SK-N-MC (cell line): ENCODE measurements at regions not wholly inside any gene's neighbourhood (a gene's known extent, or its start where the extent isn't known, plus 50 kb on each side); places are given as distances from the start of the nearest gene placed in this dataset.
A peak's percentile ranks its signal among the peaks of the same experiment; 100 is the strongest.

ENCODE experiments used
- DNase-seq: peaks from one replicate; pipeline ENCODE4 v3.0.0-alpha.2; 2011; ENCODE audit warnings: low read depth, low spot score
- H3K27ac ChIP-seq: fragments of 200-600 bp; sonication (generic); 2 replicates; pipeline ENCODE4 v1.5.1; 2016; ENCODE audit warnings: mixed run types
- H3K36me3 ChIP-seq: fragments of 200-600 bp; sonication (generic); 2 replicates; pipeline ENCODE4 v1.6.1; 2017; ENCODE audit warnings: antibody characterized with exemption, low read length, mixed read lengths; ENCODE audit not compliant: insufficient read depth
- H3K4me3 ChIP-seq: fragments of 200-600 bp; sonication (generic); 2 replicates; pipeline ENCODE4 v1.5.1; 2016
- H3K9ac ChIP-seq: fragments of 200-600 bp; sonication (generic); 2 replicates; pipeline ENCODE4 v1.8.0; 2017; ENCODE audit warnings: mixed run types, mixed read lengths; ENCODE audit not compliant: insufficient read length
- H3K9me3 ChIP-seq: fragments of 200-600 bp; sonication (generic); 2 replicates; pipeline ENCODE4 v1.6.1; 2017; ENCODE audit warnings: low read depth, mild to moderate bottlenecking, antibody characterized with exemption, low read length, moderate library complexity, mixed read lengths
- EZH2 ChIP-seq: fragments of 200-600 bp; sonication (generic); IDR thresholded peaks from one replicate; pipeline ENCODE4 v1.6.1; 2017; ENCODE audit warnings: antibody characterized with exemption
- FOXP2 ChIP-seq: optimal IDR thresholded peaks from 2 replicates; pipeline ENCODE3; 2011; ENCODE audit warnings: mild to moderate bottlenecking, moderate library complexity; ENCODE audit not compliant: insufficient read depth; ENCODE audit errors: extremely low read length, control extremely low read depth
- POLR2AphosphoS5 ChIP-seq: IDR thresholded peaks from 2 replicates; pipeline ENCODE4 v1.6.1; 2012; ENCODE audit warnings: mild to moderate bottlenecking, low read depth, low read length, borderline replicate concordance

DNA sequence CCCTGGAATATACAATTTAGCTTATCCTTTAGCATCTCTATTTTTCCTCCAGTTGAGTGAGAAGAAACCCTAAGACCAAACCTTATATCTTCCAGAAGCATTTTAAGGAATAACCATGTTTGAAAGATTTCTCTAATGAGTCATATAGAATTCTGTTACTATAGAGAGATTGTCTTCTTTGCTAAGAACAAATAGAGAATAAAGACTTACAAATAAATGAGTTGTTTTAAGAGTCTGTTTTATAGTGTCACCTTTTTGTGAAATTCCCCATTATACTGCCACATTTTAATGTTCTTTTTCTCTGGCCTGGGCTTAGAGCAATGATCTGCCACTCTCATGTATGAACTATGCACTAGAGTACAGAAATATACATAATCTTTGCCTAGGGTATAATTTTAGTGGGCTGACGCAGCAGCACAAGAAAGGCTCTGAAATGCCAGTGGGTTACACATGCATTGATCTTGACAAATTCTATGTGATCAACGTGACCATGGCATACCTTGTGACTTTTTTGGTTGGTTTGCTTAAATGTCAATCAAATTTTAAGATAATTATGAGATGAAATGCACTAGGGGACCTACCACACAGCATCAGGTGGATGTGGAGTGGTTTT lies 145.1 kb upstream of the MKLN1 start:
- no peaks in the 10 kb centered on the region for H3K36me3 ChIP-seq
- TF ChIP-seq POLR2AphosphoS5 (no peak), EZH2 (no peak)
- H3K9me3 ChIP-seq = no peaks in the 10 kb centered on the region
- no peak for DNase-seq
- no peak overlapping the region for H3K9ac ChIP-seq
- no peak overlapping the region for H3K27ac ChIP-seq
- no peak overlapping the region for H3K4me3 ChIP-seq

DNA sequence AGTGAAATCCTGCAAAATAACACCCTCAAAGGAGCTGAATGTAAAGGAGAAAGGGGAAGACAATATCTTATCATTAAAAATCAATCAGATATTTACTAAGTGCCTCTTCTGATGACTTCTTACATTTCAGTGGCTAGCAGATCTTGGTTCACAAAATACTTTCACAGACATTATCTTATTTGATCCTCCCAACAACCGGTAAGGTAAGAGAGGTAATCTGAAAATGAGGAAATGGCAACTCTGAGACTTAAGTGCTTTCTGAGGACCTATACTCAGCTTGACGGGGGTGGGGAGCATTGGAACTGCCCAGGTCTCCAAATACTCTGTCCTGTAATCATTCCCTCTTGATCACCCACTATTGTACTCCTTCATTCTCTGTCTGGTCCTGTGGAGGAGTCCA lies 144.6 kb upstream of the MKLN1 start:
- Histone ChIP-seq H3K9ac (no peak overlapping the region), H3K36me3 (no peaks in the 10 kb centered on the region), H3K9me3 (no peaks in the 10 kb centered on the region), H3K4me3 (no peak overlapping the region), H3K27ac (no peak overlapping the region)
- no peak for TF ChIP-seq EZH2
- no peak for TF ChIP-seq POLR2AphosphoS5
- TF ChIP-seq FOXP2 = no peak
- no peak for DNase-seq

DNA sequence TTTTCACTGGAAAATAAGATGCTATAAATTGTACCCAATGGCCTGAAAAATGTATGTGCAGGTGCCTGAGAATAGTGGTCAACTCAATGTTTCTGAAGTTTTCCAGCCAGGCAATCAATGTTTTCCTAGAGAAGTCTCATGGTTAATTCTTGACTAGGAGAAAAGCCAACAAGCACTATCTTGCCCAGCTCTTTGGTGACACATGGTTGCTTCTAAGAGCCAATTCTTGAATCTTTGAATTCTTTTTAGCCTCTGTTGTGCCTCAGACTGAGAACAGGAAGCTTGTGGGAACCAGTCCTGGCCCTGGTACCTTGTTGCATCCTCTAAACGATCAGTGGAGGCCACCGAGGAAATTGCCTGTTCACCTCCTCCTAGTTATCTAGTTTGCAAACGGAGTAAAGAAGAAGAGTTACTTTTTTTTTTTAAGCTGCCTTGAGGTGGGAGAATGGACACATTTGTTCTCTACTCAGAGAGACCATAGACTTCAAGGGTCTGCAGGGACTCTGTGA lies 144.0 kb upstream of the MKLN1 start:
- no peak for DNase-seq
- Histone ChIP-seq H3K36me3 (no peaks in the 10 kb centered on the region), H3K9ac (no peak overlapping the region), H3K27ac (no peak overlapping the region), H3K4me3 (no peak overlapping the region), H3K9me3 (no peaks in the 10 kb centered on the region)
- TF ChIP-seq FOXP2 (no peak), POLR2AphosphoS5 (no peak), EZH2 (no peak)

DNA sequence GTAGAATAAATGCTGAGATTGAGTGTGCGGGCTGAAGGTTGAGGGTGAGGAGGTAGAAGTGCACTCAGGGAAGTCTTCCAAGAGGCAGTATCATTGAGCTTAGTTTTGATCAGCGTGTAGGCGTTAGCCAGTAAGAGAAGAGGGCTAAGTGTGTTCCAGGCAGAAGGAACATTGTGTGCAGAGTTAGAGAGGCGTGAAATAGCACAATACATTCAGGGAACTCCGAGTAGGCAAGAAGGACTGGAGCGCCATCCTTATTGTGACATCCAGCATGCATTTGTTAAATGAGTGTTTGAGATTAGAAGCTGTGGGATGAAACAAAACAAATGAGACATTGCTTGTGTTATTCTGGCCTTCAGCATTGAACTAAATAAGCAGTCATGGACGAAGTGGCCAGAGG lies 140.9 kb upstream of the MKLN1 start:
- Histone ChIP-seq H3K27ac (no peak overlapping the region), H3K4me3 (no peak overlapping the region), H3K9me3 (no peaks in the 10 kb centered on the region), H3K9ac (no peak overlapping the region), H3K36me3 (no peaks in the 10 kb centered on the region)
- DNase-seq = no peak
- no peak for TF ChIP-seq POLR2AphosphoS5
- no peak for TF ChIP-seq FOXP2
- no peak for TF ChIP-seq EZH2

DNA sequence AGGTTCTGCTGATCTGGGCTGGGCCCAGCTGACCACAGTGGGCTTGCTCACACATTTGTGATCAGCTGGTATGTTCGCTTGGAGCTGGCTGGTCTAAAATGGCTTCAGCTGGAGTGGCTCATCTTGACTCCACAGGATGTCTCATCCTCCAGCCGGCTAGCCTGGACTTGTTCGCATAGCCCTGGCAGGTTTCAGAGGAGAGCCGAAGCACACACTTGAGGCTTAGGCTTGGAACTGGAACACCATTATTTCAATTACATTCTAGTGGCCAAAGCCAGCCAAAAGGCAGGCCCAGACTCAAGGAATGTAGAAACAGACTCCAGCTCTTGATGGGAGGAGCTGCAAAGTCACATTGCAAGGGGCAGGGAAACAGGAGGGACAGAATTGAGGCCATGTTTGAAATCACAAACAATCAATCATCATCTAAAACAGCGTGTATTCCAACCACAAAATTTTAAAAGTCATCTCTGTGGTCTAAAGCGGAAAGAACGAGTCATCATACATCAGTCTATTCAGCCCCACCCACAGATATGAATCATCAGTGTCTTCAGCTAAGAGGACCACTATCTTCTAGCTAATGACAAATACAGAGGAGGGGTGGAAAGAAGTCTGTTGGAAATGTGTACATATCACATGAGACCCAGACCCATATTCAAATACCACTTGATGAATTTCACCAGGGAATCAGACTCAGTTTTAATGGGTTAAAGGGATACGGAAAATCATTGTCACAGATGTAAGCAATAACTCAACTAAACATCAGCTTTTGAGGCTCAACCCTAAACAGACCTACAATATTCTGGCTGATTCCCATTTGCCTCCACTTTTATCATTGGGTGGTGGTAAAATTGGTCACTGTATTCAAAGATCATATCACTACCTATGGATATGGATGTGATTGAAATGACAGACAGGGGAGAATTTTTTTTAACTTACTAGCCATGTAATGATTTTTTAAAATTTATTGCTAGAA lies 139.0 kb upstream of the MKLN1 start:
- H3K36me3 ChIP-seq = no peaks in the 10 kb centered on the region
- TF ChIP-seq POLR2AphosphoS5 = no peak
- no peak for TF ChIP-seq FOXP2
- no peak for TF ChIP-seq EZH2
- H3K4me3 ChIP-seq = no peak overlapping the region
- DNase-seq = peak; percentile 53
- H3K27ac ChIP-seq = no peak overlapping the region
- no peak overlapping the region for H3K9ac ChIP-seq
- H3K9me3 ChIP-seq = no peaks in the 10 kb centered on the region

DNA sequence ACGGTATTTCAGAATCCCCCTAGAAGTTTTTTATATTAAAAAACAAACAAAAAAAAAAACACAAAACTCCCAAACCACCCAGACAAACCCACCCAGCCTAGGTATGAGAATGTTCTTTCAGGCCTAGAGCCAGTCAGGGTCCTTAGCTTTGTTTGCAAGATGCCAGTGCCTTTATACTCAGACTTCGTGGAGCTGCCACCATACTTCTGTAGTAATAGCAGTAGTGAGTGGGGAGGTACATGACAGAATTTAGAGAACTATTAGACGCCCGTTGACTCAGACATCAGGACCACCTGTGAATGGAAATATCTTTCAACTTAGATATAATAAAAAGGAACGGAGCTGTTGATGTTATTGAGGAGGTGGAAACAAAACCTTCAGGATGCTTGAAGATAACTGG lies 138.2 kb upstream of the MKLN1 start:
- H3K36me3 ChIP-seq = no peaks in the 10 kb centered on the region
- no peak overlapping the region for H3K27ac ChIP-seq
- no peaks in the 10 kb centered on the region for H3K9me3 ChIP-seq

DNA sequence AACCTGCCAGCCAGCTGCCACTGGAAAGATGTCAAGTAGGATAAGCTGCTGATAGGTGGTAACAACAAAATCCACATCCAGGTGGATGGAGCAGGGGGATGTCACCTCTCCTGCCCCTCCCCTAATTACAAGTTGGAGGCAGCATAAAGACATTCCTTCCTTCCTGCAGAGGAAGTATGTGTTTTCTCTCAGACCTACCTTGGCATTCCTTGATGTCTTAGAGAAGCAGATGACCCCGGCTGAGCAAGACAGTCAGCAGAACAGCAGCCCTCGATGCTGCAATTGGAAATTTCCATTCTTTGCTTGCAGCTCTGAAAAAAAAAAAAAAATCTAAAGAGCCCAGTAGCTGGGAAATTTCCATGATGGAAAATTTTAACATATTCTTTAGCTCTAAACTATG lies 137.5 kb upstream of the MKLN1 start:
- no peak for DNase-seq
- TF ChIP-seq FOXP2 = no peak
- no peak for TF ChIP-seq EZH2
- no peak for TF ChIP-seq POLR2AphosphoS5
- Histone ChIP-seq H3K4me3 (no peak overlapping the region), H3K27ac (no peak overlapping the region), H3K36me3 (no peaks in the 10 kb centered on the region), H3K9ac (no peak overlapping the region), H3K9me3 (no peaks in the 10 kb centered on the region)

More for the DNA sequence above, 138.2 kb upstream of the MKLN1 start:
- TF ChIP-seq FOXP2 (no peak), EZH2 (no peak)
- Histone ChIP-seq H3K9ac (no peak overlapping the region), H3K4me3 (no peak overlapping the region)
- no peak for DNase-seq

DNA sequence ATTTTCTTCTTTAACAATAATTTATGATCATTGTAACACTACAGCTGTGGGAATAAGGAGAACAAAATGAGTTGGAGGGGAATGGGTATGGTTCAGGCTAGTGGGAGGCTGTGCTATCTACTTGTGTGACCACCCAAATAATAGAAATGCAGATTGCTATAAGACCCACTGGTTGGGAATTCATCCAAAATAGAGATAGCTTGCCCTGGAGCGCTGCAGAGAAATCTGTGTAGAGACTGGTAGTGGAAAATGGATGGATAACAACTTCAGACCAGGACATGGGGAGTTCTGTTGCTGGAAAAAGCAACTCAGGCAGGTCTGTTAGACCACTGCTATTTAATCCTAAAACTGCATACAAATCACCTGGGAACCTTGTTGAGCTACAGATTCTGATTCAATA lies 137.1 kb upstream of the MKLN1 start:
- no peaks in the 10 kb centered on the region for H3K9me3 ChIP-seq
- H3K4me3 ChIP-seq = no peak overlapping the region
- H3K9ac ChIP-seq = no peak overlapping the region
- no peaks in the 10 kb centered on the region for H3K36me3 ChIP-seq
- DNase-seq = no peak
- no peak for TF ChIP-seq POLR2AphosphoS5
- no peak overlapping the region for H3K27ac ChIP-seq
